WERI-Rb-1 (cell line): ENCODE measurements at regions not wholly inside any gene's neighbourhood (a gene's known extent, or its start where the extent isn't known, plus 50 kb on each side); places are given as distances from the start of the nearest gene placed in this dataset.
A peak's percentile ranks its signal among the peaks of the same experiment; 100 is the strongest.

Experiments used
- DNase-seq: peaks from one replicate; pipeline ENCODE4 v3.0.0-alpha.2; 2020
- H3K27ac ChIP-seq: fragments of 250-450 bp; sonication (Bioruptor Pico); 2 replicates; pipeline ENCODE4 v1.5.1; 2020; ENCODE audit warnings: mild to moderate bottlenecking, moderate library complexity
- H3K27me3 ChIP-seq: fragments of 250-450 bp; sonication (Bioruptor Pico); 2 replicates; pipeline ENCODE4 v1.5.1; 2021; ENCODE audit warnings: mild to moderate bottlenecking, low read depth, moderate library complexity; ENCODE audit not compliant: insufficient read depth, severe bottlenecking
- H3K36me3 ChIP-seq: fragments of 250-450 bp; sonication (Bioruptor Pico); 2 replicates; pipeline ENCODE4 v1.5.1; 2020; ENCODE audit warnings: mild to moderate bottlenecking, moderate library complexity
- H3K4me3 ChIP-seq: 2 replicates; pipeline ENCODE4 v1.5.1; 2011; ENCODE audit warnings: low read depth, mild to moderate bottlenecking, control low read depth, low read length
- H3K9me3 ChIP-seq: fragments of 250-450 bp; sonication (Bioruptor Pico); 2 replicates; pipeline ENCODE4 v1.5.1; 2021; ENCODE audit warnings: mild to moderate bottlenecking, moderate library complexity; ENCODE audit not compliant: severe bottlenecking
- TF ChIP-seq, protein P1 (sequence below): IDR thresholded peaks from 2 replicates; pipeline ENCODE4 v1.5.1; 2011; ENCODE audit warnings: low read depth, mild to moderate bottlenecking, control low read depth, inconsistent platforms, low read length

DNA sequence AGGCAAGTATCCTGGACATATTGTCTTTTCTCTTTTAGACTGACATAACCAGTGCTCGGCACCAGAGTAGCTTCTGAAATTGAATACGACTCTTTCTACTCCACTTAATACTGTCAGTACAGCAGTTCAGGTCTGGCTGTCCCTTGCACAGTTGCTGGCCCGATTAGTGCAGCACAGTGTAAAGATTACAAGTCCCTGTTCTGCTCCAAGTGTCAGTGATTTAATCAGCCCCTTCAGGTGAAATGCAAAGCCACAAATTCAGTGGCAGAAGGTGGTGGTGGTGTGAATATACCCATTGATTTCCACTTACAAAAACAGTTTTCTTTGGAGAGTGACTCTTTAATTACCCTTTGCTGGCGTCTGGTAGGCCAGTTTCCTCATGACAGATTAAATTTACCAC, 545.4 kb downstream of the ADGRL2 start:
- Histone ChIP-seq H3K9me3 (no peaks in the 10 kb centered on the region), H3K4me3 (peak overlapping the region; percentile 52), H3K36me3 (no peaks in the 10 kb centered on the region), H3K27ac (peak overlapping the region; percentile 69), H3K27me3 (no peaks in the 10 kb centered on the region)
- peak; percentile 75 for DNase-seq
- TF ChIP-seq, protein P1, sequence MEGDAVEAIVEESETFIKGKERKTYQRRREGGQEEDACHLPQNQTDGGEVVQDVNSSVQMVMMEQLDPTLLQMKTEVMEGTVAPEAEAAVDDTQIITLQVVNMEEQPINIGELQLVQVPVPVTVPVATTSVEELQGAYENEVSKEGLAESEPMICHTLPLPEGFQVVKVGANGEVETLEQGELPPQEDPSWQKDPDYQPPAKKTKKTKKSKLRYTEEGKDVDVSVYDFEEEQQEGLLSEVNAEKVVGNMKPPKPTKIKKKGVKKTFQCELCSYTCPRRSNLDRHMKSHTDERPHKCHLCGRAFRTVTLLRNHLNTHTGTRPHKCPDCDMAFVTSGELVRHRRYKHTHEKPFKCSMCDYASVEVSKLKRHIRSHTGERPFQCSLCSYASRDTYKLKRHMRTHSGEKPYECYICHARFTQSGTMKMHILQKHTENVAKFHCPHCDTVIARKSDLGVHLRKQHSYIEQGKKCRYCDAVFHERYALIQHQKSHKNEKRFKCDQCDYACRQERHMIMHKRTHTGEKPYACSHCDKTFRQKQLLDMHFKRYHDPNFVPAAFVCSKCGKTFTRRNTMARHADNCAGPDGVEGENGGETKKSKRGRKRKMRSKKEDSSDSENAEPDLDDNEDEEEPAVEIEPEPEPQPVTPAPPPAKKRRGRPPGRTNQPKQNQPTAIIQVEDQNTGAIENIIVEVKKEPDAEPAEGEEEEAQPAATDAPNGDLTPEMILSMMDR = no peak

DNA sequence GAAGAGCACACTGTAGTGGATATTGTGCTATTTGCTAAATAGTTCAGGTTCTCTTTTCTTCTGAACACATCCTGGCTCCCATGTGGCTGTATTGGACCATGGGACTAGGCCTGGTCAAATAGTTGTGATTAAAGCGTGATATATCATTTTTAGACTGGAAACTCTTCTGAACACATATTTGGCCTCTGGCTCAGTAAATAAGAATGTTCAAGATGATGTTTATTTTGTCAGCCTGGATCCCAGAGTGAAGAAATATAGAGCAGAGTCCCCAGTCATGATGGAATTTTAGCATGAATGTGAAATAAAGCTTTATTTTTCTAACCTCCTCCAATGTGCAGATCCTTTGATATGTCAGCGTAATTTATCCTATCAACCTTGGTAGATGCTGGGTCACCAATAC, 542.6 kb downstream of the ADGRL2 start:
- no peaks in the 10 kb centered on the region for H3K36me3 ChIP-seq
- TF ChIP-seq, protein P1 = no peak
- no peak for DNase-seq

DNA sequence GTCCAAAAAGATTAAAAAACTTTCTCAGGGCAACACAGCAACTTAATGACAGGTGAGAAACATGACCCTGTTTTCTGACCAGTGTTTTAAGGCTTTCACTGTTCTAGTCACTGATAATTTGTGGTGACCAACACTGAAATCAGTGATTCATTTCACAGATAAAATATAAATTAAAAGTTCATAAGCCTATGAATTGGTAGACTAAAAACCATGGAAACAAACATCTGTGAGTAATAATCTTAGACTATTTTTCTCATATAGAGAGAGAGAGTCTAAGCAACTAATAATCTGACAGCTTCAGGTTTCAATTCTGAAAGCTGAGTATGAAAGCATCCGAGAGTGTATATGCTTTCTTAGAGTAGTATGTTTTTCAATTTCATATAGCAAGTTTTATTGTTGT, 536.9 kb downstream of the ADGRL2 start:
- no peaks in the 10 kb centered on the region for H3K27me3 ChIP-seq
- H3K36me3 ChIP-seq = no peaks in the 10 kb centered on the region
- H3K27ac ChIP-seq = no peak overlapping the region
- no peak overlapping the region for H3K4me3 ChIP-seq
- no peaks in the 10 kb centered on the region for H3K9me3 ChIP-seq
- DNase-seq = no peak
- TF ChIP-seq, protein P1 = no peak

More for the DNA sequence above, 542.6 kb downstream of the ADGRL2 start:
- H3K9me3 ChIP-seq = no peaks in the 10 kb centered on the region
- no peaks in the 10 kb centered on the region for H3K27me3 ChIP-seq
- no peak overlapping the region for H3K27ac ChIP-seq
- H3K4me3 ChIP-seq = no peak overlapping the region

DNA sequence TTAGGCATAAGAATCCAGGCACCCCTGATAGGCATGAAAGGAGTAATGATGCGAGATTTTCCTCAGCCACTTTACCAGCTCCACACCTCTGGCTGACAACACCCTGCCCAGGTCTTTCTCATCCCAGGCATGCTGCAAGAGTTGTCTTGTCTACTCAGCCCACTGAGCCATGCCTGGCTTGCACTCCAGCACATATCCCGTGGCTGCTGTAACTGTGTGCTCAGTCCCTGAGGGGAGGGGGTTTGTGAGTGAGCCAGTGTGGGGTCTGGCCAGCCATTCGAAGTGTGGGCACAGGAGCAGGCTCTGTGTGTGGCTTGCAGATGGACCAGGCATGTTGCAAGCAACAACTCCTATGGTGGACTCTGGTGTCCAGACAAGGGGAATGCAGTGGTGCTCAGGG, 529.6 kb downstream of the ADGRL2 start:
- Histone ChIP-seq H3K27ac (no peak overlapping the region), H3K4me3 (no peak overlapping the region), H3K9me3 (peaks cover 4% of the 10 kb centered on the region), H3K36me3 (no peaks in the 10 kb centered on the region), H3K27me3 (no peaks in the 10 kb centered on the region)
- DNase-seq = no peak
- TF ChIP-seq, protein P1 = no peak

DNA sequence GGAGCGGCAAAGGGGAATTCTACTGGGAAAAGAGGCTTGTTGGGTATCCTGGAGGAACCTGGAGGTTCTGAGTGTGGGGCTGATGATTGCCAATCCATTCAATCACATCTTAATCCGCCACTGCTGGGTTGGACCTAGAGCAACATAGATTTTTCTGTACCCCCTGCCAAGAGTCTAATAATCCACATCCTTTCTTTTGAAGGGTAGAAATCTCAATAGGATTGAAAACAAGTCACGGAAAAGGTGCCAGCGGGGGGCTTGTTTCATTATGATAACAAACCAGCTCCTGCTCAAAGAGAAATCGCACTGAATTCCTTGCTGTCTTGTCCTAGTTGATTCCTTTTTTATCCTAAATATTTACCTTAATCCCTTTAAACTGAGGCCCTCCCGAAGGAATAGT, 528.5 kb downstream of the ADGRL2 start:
- no peak for DNase-seq
- no peaks in the 10 kb centered on the region for H3K36me3 ChIP-seq
- no peak overlapping the region for H3K27ac ChIP-seq
- H3K27me3 ChIP-seq = no peaks in the 10 kb centered on the region
- TF ChIP-seq, protein P1 = no peak
- peaks cover 4% of the 10 kb centered on the region for H3K9me3 ChIP-seq
- H3K4me3 ChIP-seq = no peak overlapping the region

DNA sequence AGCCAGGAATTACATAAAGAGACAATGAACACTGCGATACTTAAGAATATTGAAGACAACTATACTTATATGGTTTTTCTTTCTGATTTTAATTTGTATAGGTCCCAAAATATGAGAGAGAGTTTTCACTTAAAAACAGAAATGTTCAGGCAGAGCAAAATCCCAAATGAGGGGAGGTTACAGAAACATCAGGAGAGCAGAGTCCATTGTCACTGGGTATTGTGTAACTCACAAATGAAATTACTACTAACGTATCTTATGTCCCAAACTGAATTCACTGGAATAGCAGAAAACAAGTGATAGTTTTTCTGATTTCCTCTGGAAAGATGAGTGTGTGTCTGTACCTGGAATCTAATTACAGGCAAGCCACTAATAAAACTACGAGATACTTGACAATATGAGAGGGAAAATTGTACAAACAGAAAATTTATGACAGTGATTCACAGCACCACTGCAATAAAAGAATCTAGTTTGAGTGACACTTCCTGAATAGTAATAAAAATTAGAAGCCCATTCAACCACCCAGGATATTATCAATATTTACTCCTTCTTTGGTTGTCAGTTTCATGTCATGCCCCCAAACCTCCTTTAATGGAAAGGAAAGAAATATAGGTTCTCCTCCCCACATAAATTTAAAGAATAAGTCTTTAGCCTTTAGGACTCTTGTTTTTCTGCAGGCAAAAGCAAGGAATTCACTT, 522.6 kb downstream of the ADGRL2 start:
- Histone ChIP-seq H3K9me3 (no peaks in the 10 kb centered on the region), H3K27me3 (no peaks in the 10 kb centered on the region), H3K4me3 (no peak overlapping the region), H3K36me3 (no peaks in the 10 kb centered on the region), H3K27ac (no peak overlapping the region)
- no peak for DNase-seq
- TF ChIP-seq, protein P1 = no peak
